ENCODE measurements at regions not wholly inside any gene's neighbourhood (a gene's known extent, or its start where the extent isn't known, plus 50 kb on each side); places are given as distances from the start of the nearest gene placed in this dataset.

DNA sequence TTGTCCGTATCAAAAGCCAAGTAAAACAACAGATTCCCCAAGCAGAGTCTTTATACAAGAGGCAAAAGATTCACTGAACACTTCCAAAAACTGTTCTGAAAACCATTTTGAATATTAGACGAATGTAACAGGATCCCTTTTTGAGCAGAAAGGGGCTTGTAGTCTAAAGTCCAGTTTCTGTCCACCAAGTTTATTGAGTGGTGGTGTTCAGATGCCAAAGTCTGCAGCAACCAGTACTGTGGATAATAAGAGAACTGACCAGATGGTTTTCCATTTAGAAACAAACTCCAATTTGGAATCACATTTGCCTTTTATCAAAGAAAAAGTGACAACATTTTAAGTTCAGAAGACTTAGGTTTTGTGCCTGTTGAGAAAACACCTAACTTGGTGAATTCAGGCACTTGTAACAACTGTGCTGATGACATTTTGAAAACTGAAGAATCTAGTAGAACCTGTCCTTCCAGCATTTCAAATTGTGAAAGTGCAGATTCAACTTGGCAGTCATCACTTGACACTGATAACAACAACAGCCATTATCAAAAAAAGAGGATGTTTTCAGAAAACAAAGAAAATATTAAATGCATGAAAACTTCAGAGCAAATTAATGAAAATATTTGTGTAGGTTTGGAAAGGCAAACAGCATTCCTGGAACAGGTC lies 217.1 kb downstream of the CSNK2A3 start:
- DNase-seq: no peak

DNA sequence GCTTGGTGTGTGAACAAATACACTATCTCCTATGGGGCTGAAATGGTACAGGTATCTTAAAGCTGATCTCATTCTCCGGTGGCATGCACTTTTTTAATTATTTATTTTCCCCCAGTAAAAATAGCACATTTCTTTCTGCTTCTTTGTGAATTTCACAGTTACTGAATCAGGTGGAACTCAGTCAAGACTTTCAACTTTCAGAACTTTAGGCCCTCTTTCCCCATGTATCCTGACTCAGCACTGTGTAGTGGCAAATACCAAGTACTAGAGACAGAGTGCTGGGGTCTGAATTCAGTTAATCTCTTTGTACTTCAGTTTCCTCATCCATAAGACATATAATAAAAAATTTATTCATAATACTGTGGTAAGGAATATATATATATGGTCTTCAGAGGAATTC lies 223.9 kb downstream of the CSNK2A3 start:
- no peak for DNase-seq

DNA sequence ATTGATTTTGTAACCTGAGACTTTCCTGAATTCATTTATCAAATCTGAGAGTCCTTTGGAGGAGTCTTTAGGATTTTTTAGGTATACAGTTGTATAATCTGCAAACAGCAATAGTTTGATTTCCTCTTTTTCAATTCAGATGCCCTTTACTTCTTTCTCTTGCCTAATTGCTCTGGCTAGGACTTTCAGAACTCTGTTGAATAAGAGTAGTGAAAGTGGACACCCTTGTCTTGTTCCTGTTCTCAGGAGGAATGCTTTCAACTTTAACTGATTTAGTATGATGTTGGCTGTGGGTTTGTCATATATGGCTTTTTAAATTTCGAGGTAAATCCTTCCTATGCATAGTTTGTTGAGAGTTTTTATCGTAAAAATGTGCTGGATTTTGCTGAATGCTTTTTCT lies 227.4 kb downstream of the CSNK2A3 start:
- DNase-seq: no peak

DNA sequence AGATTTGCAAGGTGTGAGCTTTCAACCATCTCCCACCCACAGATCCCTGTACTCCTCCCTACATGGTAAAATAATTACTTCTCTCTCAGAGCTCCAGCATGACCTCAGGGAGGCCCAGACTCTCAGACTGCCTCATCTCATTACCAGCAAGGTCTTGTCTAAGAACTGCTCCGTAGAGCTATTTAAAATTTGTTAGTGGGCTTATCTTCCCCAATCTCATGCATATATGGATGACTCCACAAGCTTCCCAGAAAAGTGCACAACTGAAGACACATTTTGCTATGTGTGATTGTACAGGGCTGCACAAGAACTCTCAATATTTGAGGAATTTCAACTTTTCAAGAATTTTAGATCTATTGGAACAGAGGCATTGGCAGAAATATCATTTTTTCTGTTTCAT lies 230.3 kb downstream of the CSNK2A3 start:
- DNase-seq: no peak

DNA sequence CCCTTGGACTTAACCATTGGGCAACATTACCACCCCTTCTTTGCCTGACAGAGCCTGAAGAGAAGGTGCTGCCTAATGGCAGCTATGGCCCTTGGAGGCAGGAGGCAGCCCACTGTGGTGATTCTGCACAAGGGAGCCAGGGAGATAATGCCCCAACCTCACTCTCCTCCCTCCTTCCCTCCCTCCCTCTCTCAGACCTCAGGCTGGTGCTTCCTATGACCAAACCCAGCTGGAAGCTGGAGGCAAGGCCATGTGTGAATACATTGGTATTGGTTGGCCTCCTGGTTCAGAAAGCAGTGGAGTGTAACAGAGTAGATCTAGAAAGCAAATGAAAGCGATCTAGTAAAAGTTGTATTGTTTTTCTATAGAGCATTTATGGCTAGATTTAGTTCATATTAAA lies 233.1 kb downstream of the CSNK2A3 start:
- no peak for DNase-seq

DNA sequence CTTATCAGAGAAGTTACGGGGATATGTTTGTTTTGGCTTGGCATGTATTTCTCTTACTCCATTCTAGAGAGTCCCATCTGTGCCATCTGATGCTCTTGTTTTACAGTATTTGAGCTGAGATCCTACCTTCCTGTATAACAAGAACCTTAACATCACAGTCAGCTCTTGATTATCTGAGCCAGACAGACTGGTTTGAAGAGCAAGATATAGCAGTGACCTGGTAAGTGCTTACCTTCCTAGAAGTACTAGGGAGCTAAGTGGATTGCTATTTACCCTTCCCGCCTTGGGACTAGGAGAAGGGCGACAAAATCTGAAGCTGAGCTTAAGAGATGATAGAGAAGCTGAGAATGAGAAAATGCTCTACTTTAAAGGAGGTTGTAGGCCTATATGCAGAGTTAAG lies 235.3 kb downstream of the CSNK2A3 start:
- DNase-seq: no peak

DNA sequence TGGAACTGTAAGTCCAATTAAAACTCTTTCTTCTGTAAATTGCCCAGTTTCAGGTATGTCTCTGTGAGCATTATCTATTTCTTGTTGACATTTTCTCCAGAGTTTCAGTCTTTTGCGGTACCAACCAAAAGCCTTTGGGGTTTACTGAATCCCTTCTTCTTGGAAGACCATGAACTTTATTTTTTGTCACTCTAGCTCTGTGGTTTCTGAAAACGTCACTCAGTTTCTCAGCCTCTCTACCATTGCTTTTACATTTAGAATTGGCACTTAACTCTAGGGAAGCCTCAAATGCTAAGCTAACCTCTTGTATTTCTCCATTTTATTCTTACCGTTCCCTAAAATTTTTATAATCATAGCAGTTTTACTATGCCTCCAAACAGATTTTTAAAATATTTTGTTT lies 237.6 kb downstream of the CSNK2A3 start:
- DNase-seq: no peak

DNA sequence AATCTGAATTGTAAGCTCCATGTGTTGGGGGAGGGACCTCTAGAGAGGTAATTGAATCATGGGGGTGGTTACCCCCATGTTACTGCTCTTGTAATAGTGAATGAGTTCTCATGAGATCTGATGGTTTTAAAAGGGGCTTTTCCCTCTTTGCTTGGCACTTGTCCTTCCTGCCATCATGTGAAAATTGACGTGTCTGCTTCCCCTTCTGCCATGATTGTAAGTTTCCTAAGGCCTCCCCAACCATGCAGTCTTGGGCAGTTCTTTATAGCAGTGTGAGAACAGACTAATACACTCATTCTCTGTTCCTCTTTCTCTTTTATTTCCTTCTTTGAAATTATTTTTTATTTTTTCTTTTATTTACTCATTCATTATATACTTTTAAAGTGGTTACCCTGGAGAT lies 239.4 kb downstream of the CSNK2A3 start:
- DNase-seq: no peak

DNA sequence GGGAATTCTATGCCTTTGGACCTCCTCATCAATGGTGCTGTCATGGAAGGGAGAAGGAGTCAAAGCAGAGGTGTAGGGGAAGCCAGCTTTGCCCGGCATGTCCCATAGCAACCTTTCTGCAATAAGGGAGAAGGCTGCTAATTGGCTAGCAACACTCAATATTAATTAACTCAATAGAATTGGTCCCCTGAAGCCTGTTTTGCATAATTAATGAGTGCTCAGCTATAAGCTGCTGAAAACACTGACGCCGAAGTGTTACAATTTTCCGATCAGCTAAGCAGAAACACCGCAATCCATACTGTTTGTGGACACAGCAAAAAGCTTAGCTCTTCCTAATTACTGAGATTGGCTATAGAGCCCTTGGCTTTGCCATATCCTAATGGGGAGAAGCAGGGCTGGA lies 245.0 kb downstream of the CSNK2A3 start:
- no peak for DNase-seq

DNA sequence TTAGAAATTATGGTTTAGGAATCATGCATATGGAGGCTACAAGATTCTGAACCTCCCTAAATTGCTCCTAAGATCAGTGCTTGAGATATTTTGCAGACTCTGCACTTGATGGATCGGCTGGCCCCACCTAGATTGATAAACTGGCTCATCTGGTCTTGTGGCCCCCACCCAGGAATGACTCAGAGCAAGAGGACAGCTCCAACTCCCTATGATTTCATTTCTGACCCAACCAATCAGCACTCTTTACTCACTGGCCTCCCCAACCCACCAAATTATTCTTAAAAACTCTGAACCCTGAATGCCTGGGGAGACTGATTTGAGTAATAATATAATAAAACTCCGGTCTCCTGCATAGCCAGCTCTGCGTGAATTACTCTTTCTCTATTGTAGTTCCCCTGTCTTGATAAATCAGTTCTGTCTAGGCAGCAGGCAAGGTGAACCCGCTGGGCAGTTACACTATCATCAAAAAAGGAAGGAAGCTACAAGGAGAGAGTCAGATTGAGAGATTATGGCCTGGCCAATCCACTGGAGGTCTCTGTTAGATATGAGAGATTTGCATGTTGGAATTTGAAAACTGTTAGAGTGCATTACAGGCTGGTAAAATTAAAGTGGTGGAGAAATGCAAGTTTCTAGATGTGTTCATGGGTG lies 245.8 kb downstream of the CSNK2A3 start:
- DNase-seq: no peak

DNA sequence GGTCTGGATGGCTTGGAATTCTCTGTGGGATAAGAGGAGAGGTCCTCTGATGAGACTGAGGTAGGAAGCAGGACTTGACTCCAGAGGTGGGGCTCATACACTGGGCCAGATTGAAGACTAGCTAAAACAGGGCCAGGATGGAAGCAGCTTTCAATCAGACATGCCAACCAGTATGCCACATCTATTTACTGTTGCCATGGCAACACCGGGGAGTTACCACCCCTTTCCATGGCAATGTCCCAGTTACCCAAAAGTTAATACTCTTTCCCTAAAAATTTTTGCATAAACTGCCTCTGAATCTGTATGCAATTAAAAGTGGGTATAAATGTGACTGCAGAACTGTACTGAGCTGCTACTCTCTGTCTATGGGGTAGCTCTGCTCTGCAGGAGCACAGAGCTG lies 247.5 kb upstream of the ZBED5 start:
- DNase-seq: no peak

DNA sequence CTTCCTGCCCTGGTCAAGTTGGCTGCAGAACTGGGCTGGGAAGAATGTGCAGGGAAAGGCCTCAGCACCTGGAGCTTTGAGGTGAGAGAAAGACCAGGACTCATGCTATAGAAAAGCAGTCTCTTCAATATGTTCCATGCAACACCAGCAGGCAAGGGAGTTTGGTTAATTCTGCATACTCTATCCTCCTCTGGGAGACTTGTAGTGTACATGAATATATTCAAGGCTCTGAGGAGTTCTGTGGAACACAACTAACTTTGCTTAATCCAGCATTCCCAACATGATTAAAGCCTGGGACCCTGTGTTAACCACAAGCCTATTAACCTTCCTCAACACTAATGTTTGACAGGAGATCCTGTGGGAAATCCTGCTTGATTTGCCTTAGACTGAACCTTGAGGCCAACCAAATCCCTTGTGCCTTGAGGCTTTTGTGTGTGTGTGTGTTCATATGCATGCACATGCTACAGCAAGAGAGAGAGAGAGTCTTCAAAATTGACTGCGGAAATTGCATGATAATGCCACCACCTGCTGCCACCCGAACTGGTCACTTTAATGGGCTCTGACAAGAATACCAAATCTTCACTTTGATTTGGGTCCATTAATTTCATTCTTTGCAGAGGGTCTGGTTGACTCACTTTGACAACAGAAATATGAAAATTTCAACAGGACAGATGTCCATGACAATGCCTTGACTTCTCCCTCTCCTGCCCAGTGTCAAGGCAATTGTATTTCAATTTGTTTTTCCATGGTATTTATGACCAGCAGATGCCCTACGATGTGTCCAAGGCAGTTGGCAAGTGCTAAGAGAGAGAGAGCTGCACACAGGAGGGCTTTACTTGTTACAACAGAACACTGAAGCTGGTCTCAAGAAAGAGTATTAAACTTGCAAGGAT lies 238.2 kb upstream of the ZBED5 start:
- no peak for DNase-seq

DNA sequence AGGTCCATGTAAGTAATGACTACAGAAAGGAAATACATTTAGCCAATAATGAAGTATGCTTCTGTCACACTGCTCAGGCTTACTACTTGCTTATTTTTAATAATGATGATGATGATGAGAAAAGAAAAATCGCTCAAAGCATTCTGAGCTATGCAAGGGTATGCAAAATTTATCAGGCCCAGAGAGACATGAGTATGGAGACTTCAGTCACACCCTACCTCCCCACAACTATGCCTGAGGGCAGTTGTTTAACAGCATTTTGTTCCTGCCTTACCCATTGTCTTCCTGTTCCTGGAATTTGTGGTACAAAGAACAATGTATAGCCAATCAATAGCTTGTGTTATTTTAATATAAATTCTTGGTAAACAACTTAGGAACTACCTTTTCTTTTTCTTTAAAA lies 232.6 kb upstream of the ZBED5 start:
- no peak for DNase-seq

DNA sequence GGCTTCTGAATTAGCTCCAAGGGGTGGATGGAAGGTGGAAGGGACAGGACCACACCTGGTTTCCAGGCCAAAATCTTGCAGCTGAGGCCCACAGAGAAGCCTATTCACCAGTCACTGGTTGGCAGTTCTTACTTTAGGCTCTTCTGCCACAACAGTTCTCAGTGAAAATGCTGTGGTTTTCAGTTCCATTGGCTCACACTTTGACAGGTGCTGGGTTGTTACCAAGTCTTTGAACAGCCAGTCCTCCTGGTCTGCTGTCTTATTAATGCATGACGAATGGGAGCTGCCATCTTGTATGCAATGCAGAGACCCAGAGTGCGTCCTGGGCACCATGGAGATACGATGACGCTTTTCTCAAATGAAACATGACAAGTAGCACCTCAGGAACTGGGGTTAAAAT lies 232.0 kb upstream of the ZBED5 start:
- DNase-seq: no peak

DNA sequence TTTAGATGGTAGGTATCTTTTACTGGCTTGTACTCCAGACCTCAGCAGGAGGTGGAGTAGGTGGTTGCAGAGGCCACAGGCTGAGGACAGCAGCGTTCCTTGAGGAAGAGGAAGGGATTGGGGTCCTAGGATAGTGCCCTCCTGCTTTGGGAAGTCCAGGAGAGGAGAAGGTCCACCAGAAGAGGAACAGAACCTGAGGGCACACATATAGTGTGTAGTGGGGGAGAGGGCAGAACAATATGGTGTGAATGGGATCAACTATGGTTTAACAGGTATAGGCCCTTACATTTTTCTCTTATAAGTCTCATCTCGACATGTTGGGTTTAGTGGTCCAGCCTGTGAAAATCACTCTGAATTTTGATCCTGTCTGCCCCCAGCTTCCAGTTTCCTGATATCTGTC lies 229.1 kb upstream of the ZBED5 start:
- DNase-seq: no peak

DNA sequence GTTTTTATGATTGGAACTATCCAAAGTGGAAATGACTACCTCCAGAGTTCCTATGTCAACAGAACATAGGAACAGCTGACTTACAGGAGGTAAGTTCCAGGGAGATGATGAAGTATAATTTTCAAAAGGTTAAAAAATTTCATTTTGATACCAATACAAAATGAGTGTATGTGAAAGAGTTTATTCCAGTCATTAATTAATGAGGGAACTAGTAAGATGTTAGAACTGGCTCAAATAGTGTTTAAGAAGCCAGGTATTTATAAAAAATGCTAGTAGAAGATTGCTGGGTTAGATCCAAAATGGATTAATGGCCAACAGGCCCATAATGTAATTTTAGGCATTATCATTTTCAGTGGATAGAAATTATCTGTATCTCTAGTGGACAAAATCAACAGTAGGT lies 227.7 kb upstream of the ZBED5 start:
- no peak for DNase-seq

DNA sequence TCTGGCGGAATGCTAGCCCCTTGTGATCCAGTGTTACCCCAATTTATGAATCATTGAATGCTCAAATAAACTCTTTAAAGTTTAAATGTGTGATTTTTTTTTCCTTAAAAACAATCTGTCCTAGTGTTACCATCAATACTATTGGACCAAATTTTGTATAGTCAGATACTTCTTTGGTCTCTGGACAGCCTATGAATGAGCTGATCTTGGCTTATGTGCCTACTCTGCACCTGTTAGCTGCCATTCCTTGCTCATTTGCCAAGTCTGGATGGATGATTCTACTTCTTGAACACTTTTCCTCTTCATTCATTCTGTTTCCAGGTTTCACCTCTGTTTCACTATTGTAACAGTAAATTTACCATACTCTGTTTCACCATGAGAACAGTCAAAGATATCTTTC lies 226.5 kb upstream of the ZBED5 start:
- no peak for DNase-seq

DNA sequence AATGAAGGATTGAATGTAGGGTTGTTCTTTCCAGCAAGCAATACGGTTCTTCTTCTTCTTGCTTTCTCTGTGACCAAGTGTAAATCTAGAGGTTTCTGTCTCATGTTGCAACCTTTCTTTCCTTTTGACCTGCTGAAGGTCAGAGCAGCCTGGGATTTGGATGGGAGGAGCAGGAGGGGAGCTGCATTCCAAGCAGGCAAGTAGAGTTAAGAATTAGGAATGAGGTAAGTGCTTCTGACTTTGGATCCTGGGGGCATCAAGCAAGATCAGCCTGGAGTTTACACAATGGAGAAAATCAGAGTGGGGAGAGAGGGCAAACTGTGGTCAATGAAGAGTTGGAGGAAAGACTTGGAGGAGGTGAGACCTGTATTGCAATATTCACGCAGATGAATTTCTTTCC lies 225.6 kb upstream of the ZBED5 start:
- no peak for DNase-seq

DNA sequence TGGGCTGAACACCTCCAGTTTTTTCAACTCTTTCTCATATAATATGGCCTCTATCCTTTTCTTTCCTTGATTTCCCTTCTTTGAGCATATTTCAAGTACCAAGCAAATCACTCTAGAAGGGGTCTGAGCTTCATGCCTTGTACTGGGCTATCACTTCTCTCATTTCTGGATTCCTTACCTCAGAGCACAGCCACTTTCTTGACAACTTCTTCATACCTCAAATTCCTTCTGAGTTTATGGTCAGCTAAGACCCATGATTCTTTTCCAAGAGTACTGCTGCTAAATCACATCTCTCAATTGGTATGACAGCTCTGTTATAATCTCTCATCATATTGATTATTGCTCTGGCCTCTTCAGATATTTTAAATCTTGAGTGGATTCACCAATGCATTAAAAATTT lies 224.8 kb upstream of the ZBED5 start:
- no peak for DNase-seq

DNA sequence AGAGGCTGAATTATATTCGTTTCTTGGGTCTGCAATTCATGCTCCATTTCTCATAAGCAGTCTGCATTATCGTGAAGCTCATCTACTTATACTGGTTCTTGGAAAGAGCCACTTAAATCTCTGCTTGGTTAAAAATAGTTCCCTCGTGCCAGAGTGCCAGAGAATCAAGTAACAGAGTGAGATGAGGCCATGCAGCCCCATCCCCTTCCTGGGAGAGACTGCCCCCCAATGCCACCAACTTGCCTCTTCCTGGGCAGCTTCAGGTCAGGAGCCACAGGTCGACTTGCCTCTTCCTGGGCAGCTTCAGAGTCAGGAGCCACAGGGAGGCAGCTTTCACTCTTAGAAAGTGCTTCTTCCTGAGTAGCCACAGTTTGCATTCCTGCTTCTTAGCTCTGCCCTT lies 223.9 kb upstream of the ZBED5 start:
- DNase-seq: no peak

DNA sequence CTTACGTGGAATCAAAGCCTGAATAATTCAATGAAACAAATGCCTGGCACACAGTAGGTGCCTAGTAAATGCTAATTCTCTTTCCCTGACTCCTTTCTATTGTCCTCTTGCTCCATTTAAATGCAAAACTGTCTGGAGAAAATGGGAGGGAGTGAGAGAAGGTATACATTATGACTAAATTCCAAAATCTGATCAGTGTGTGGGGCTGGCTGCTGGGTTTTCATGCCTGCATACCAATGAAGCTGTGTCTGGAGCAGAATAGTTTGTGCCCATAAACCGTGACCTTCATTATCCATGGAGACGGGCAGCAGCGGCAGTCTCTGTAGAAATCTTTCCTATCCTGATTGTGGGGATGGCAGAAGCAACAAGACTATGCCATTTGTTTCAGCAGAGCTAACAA lies 223.4 kb upstream of the ZBED5 start:
- DNase-seq: no peak

DNA sequence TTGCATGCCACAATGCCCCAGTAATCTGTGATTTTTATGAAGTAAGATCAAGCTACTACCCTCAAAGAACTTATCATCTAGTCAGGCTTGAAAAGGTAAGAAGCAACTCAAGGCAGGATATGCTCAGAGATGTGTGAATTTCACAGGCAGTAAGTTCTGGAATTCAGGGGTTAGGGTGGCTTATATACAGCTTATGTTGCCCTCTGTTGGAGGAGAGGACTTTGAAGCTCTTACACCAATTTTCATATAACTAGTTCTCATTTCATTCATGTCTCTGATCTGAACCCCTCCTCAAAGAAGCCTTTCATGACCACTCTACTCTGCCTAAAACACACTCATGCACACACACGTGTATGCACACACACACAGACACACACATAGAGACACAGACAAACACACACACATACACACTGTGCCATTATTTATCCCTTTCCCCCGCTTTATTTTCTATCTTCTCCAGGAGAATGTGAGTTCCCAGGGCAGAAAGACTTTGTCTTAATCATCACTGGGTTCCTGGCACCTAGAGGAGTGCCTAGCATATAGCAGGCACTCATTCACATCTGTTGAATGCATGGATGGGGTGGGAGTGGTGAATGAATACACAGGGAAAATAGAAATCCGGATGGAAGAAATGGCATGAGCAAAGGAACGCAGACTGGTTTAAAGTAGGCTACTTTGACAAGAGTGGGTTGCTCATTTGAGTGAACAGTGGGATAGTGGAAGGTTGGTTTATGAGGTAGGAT lies 220.7 kb upstream of the ZBED5 start:
- no peak for DNase-seq

DNA sequence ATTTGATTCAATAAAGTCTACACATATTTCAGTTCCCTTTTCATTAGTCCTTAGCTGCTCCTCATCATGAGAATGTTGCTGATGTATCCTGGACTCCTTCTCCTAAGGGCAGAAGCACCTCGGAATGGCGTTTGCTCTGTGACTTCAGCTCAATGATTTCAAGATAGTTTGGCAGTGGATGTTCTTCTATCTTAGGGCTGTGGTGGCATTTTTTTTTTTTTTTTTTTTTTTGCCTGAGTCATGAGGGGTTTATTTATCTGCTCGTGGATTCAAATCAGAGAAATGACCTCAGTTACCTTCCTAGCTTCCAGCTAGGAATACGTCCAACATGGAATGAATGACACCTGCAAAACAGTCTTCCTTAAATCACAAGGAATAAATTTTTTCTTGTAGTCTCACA lies 220.0 kb upstream of the ZBED5 start:
- DNase-seq: no peak

DNA sequence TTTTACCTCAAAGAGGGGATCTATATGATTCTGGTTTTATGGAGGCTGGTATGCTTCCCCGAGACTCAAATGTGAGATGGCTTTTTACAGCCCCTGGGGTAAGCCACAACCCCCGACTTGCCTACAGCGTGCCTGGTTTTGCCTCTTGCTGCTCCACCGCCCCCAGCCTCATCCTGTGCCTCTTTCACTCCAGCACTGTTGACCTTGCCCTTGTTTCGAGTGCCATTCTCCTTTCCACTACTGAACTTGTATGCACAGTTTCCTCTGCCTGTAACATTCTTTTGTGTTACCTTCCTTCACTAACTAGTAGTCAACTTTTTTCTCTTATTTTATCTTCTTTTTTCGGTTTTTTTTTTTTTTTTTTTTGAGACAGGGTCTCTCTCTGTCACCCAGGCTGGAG lies 219.0 kb upstream of the ZBED5 start:
- no peak for DNase-seq

Measured in activated gamma-delta T cell treated with Interleukin-2 at 50 U/mL for 16 hours (primary cell).